WTC11 (cell line): ENCODE measurements at regions not wholly inside any gene's neighbourhood (a gene's known extent, or its start where the extent isn't known, plus 50 kb on each side); places are given as distances from the start of the nearest gene placed in this dataset.

ENCODE experiments used
- KAT7 ChIP-seq: sonication (generic); formaldehyde crosslinking; IDR thresholded peaks from 2 replicates; pipeline ENCODE4 v1.8.1; 2023; ENCODE audit warnings: missing genetic modification reagents, mild to moderate bottlenecking, borderline replicate concordance
- NR2C2 ChIP-seq: sonication (generic); formaldehyde crosslinking; IDR thresholded peaks from 2 replicates; pipeline ENCODE4 v1.8.0; 2022; ENCODE audit warnings: mild to moderate bottlenecking, missing genetic modification reagents
- TCF7 ChIP-seq: sonication (generic); formaldehyde crosslinking; IDR thresholded peaks from 2 replicates; pipeline ENCODE4 v1.8.0; 2022; ENCODE audit warnings: mild to moderate bottlenecking, low read depth, missing genetic modification reagents, moderate library complexity
- TF ChIP-seq, protein P1 (sequence below): fragments of 200-600 bp; IDR thresholded peaks from 2 replicates; pipeline ENCODE4 v1.8.0; 2022; ENCODE audit warnings: antibody characterized with exemption
- TF ChIP-seq, protein P2 (sequence below): sonication (generic); formaldehyde crosslinking; IDR thresholded peaks from 2 replicates; pipeline ENCODE4 v1.8.1; 2022; ENCODE audit warnings: low read depth, missing genetic modification reagents, borderline replicate concordance
- TF ChIP-seq, protein P3 (sequence below): sonication (generic); formaldehyde crosslinking; IDR thresholded peaks from 2 replicates; pipeline ENCODE4 v1.8.1; 2023; ENCODE audit warnings: mild to moderate bottlenecking, missing genetic modification reagents
- TF ChIP-seq, protein P4 (sequence below): fragments of 250-450 bp; sonication (Bioruptor Pico); IDR thresholded peaks from 2 replicates; pipeline ENCODE4 v1.9.0; 2021; ENCODE audit warnings: moderate library complexity, mild to moderate bottlenecking, inconsistent platforms, borderline replicate concordance

DNA sequence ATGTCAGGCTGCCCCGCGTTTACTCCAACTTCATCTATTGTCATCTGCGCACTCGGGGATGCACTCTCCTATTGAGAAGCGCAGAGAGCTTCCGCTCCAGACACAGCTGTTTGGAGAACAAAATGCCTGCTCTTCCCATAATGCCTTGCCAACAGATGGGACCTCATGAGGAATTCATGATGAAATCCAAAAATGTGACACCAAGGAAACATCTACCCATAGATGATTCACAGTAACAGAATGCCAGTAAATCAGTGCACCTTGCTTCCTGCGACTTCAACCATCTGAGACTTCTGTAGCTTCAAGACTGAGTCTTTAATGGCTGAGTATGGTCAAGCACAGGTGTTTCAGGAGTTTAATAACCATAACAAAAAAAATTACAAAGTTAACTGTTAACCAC is 1144.9 kb upstream of the GOT2 start:
- TF ChIP-seq NR2C2 (CRISPR knock-in tag), result no peak
- TF ChIP-seq TCF7 (CRISPR knock-in tag), result no peak
- TF ChIP-seq, protein P1, sequence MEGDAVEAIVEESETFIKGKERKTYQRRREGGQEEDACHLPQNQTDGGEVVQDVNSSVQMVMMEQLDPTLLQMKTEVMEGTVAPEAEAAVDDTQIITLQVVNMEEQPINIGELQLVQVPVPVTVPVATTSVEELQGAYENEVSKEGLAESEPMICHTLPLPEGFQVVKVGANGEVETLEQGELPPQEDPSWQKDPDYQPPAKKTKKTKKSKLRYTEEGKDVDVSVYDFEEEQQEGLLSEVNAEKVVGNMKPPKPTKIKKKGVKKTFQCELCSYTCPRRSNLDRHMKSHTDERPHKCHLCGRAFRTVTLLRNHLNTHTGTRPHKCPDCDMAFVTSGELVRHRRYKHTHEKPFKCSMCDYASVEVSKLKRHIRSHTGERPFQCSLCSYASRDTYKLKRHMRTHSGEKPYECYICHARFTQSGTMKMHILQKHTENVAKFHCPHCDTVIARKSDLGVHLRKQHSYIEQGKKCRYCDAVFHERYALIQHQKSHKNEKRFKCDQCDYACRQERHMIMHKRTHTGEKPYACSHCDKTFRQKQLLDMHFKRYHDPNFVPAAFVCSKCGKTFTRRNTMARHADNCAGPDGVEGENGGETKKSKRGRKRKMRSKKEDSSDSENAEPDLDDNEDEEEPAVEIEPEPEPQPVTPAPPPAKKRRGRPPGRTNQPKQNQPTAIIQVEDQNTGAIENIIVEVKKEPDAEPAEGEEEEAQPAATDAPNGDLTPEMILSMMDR, result no peak
- TF ChIP-seq KAT7 (CRISPR knock-in tag), result no peak
- TF ChIP-seq, protein P2, sequence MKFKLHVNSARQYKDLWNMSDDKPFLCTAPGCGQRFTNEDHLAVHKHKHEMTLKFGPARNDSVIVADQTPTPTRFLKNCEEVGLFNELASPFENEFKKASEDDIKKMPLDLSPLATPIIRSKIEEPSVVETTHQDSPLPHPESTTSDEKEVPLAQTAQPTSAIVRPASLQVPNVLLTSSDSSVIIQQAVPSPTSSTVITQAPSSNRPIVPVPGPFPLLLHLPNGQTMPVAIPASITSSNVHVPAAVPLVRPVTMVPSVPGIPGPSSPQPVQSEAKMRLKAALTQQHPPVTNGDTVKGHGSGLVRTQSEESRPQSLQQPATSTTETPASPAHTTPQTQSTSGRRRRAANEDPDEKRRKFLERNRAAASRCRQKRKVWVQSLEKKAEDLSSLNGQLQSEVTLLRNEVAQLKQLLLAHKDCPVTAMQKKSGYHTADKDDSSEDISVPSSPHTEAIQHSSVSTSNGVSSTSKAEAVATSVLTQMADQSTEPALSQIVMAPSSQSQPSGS (CRISPR knock-in tag), result no peak
- TF ChIP-seq, protein P3, sequence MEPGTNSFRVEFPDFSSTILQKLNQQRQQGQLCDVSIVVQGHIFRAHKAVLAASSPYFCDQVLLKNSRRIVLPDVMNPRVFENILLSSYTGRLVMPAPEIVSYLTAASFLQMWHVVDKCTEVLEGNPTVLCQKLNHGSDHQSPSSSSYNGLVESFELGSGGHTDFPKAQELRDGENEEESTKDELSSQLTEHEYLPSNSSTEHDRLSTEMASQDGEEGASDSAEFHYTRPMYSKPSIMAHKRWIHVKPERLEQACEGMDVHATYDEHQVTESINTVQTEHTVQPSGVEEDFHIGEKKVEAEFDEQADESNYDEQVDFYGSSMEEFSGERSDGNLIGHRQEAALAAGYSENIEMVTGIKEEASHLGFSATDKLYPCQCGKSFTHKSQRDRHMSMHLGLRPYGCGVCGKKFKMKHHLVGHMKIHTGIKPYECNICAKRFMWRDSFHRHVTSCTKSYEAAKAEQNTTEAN (CRISPR knock-in tag), result no peak
- TF ChIP-seq, protein P4, sequence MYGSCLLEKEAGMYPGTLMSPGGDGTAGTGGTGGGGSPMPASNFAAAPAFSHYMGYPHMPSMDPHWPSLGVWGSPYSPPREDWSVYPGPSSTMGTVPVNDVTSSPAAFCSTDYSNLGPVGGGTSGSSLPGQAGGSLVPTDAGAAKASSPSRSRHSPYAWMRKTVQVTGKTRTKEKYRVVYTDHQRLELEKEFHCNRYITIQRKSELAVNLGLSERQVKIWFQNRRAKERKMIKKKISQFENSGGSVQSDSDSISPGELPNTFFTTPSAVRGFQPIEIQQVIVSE (CRISPR knock-in tag), result no peak
